ENCODE measurements at regions not wholly inside any gene's neighbourhood (a gene's known extent, or its start where the extent isn't known, plus 50 kb on each side); places are given as distances from the start of the nearest gene placed in this dataset.

DNA sequence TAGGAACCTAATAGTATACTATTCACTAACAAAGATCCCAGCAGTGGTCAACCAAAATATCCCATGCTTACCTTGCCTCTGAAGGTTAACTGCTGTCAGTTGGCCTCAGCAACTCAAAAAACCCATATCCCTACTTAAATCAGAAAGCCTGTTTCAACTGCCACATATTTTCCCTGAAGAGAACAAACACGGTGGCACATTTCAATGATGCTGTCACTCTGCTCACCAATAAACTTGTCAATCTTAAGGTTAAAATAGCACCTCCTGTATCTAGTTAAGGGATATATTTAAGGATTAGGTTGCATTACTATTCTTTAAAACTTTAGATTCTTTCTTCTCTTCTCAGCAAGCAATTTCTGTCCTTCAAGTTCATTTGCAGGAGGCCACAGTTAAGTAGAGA is 986.9 kb downstream of the CDH18 start:
- no peaks in the 10 kb centered on the region for H3K9me3 ChIP-seq (ENCODE audit: control insufficient read depth, low read length)
- H3K27me3 ChIP-seq (ENCODE audit: control insufficient read depth, insufficient read depth, low read length) = no peaks in the 10 kb centered on the region
- H3K36me3 ChIP-seq (ENCODE audit: control insufficient read depth, insufficient read depth, low read length) = no peaks in the 10 kb centered on the region
- H3K4me3 ChIP-seq (ENCODE audit: low read length) = no peak overlapping the region
- H3K4me1 ChIP-seq (ENCODE audit: control insufficient read depth, insufficient read depth, low read length) = no peaks in the 10 kb centered on the region
- no peak overlapping the region for H3K9ac ChIP-seq (ENCODE audit: low read length)

DNA sequence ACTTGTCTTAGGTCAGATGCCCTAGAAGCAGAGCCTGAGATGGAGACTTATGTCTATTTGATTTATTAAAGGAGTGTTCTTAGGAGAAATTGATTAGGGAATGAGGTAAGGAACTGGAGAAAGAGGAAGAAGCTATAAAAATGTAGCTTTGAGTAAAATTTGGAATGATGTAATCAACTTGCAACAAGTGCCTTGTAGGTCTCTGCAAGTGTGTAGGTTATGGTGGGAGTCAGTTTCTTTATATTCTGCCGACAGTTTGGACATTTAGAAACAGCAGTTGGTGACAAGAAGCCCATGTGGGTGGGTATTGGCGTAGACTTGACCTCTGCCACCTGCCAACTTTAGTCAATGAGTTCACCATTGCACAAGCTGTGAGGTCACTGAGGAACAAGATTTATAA is 986.5 kb downstream of the CDH18 start:
- H3K9ac ChIP-seq (ENCODE audit: low read length) = no peak overlapping the region
- H3K27me3 ChIP-seq (ENCODE audit: control insufficient read depth, insufficient read depth, low read length) = no peaks in the 10 kb centered on the region
- no peaks in the 10 kb centered on the region for H3K36me3 ChIP-seq (ENCODE audit: control insufficient read depth, insufficient read depth, low read length)
- no peaks in the 10 kb centered on the region for H3K9me3 ChIP-seq (ENCODE audit: control insufficient read depth, low read length)
- H3K4me3 ChIP-seq (ENCODE audit: low read length) = no peak overlapping the region
- no peaks in the 10 kb centered on the region for H3K4me1 ChIP-seq (ENCODE audit: control insufficient read depth, insufficient read depth, low read length)

DNA sequence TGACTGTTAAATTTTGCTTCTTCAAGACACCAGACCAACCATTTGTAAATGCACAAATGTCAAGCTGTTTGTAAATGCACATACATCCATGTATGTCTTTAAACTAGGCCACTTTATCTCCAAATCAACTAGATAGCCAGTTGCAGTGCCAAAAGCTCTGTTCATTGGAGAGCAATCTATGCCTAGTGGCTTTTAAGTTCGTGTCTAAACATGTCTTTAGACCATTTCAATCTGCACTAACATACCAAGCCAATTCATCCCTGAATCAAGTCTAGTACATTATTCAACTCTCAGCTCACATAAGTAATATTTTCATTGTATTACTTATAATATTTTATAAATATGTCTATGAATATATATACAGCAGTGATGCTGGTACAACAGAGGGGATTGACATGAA is 985.9 kb downstream of the CDH18 start:
- Histone ChIP-seq H3K4me1 (ENCODE audit: control insufficient read depth, insufficient read depth, low read length) (no peaks in the 10 kb centered on the region), H3K36me3 (ENCODE audit: control insufficient read depth, insufficient read depth, low read length) (no peaks in the 10 kb centered on the region), H3K9ac (ENCODE audit: low read length) (no peak overlapping the region), H3K27me3 (ENCODE audit: control insufficient read depth, insufficient read depth, low read length) (no peaks in the 10 kb centered on the region), H3K4me3 (ENCODE audit: low read length) (no peak overlapping the region), H3K9me3 (ENCODE audit: control insufficient read depth, low read length) (no peaks in the 10 kb centered on the region)

DNA sequence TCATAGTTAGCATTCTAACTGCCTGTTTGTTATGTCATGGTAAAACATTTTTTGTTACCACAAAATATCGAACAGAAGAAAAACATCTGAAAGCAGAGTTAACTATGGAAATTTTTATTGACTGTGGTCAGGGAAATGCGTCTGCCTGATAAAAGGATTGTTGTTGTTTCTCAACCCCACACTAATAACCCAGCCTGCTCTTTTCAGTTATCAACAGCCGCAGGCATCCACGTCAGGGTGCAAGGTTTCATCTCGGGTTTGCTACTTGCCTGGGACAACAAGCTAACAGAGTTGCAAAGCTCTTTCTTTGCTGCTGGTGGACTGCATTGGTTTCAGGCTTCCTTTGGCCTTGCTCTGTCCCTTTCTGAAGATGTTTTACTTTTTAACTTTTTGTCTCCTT is 969.2 kb downstream of the CDH18 start:
- H3K36me3 ChIP-seq (ENCODE audit: control insufficient read depth, insufficient read depth, low read length) = no peaks in the 10 kb centered on the region
- no peak overlapping the region for H3K9ac ChIP-seq (ENCODE audit: low read length)
- H3K4me3 ChIP-seq (ENCODE audit: low read length) = no peak overlapping the region
- no peaks in the 10 kb centered on the region for H3K9me3 ChIP-seq (ENCODE audit: control insufficient read depth, low read length)
- no peaks in the 10 kb centered on the region for H3K4me1 ChIP-seq (ENCODE audit: control insufficient read depth, insufficient read depth, low read length)
- no peaks in the 10 kb centered on the region for H3K27me3 ChIP-seq (ENCODE audit: control insufficient read depth, insufficient read depth, low read length)

DNA sequence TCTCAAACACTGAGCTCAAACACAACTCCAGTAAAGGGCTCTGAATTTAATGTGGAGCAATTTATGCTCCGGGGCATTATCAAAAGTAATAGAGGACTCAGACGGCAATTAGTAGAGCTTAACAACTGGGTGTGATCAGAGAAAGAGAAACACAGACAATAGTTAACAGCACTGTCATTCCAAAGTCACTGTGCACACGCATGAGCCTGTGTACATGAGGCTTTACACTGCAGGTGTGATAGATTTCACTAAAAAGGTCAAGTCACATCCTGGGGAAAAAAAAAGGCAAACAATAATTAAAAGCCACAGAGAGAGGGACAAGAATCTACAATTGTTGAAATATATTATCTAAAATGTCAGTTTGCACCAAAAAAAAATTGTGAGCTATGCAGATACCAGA is 956.5 kb downstream of the CDH18 start:
- no peak overlapping the region for H3K9ac ChIP-seq (ENCODE audit: low read length)
- no peaks in the 10 kb centered on the region for H3K27me3 ChIP-seq (ENCODE audit: control insufficient read depth, insufficient read depth, low read length)
- no peaks in the 10 kb centered on the region for H3K36me3 ChIP-seq (ENCODE audit: control insufficient read depth, insufficient read depth, low read length)
- H3K4me1 ChIP-seq (ENCODE audit: control insufficient read depth, insufficient read depth, low read length) = no peaks in the 10 kb centered on the region
- H3K4me3 ChIP-seq (ENCODE audit: low read length) = no peak overlapping the region
- no peaks in the 10 kb centered on the region for H3K9me3 ChIP-seq (ENCODE audit: control insufficient read depth, low read length)

DNA sequence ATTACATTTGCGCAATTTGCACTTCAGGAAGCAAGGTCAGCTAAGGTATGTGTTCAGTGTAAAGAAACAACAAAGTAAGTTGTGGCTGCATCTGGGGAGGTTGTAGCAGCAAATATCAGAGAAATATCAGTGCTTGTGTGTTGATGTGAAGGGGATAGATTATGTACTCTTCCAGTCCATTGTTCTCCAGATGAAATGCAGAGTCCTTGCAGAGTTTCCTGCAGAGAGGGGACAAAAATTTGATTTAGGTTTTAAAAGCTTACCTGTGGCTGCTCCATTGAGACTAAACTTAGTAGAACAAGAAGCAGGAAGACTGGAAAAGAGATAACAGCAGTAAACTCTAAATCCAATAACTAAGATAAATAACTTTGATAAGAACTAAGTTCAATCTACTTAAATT is 952.2 kb downstream of the CDH18 start:
- Histone ChIP-seq H3K9ac (ENCODE audit: low read length) (no peak overlapping the region), H3K27me3 (ENCODE audit: control insufficient read depth, insufficient read depth, low read length) (no peaks in the 10 kb centered on the region), H3K9me3 (ENCODE audit: control insufficient read depth, low read length) (no peaks in the 10 kb centered on the region), H3K36me3 (ENCODE audit: control insufficient read depth, insufficient read depth, low read length) (no peaks in the 10 kb centered on the region), H3K4me3 (ENCODE audit: low read length) (no peak overlapping the region), H3K4me1 (ENCODE audit: control insufficient read depth, insufficient read depth, low read length) (no peaks in the 10 kb centered on the region)

DNA sequence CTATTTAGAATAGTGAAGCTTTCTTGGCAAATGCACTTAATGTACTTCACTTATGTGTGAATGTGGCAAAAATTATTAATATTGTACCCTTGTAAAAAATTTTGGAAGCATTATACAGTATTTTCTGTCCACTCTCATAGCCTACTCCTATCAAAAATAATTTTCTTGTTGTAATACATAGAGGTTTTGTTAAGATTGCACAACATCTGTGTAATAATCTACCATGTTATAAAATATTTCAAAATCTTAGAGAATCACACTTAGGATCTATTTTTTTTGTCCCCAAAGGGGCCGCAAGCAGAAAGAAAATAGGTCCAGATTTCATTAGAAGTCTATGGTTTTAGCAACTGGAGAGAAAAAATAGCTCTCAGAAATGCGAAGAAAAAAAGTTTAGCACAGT is 945.9 kb downstream of the CDH18 start:
- Histone ChIP-seq H3K9ac (ENCODE audit: low read length) (no peak overlapping the region), H3K9me3 (ENCODE audit: control insufficient read depth, low read length) (no peaks in the 10 kb centered on the region), H3K4me3 (ENCODE audit: low read length) (no peak overlapping the region), H3K27me3 (ENCODE audit: control insufficient read depth, insufficient read depth, low read length) (no peaks in the 10 kb centered on the region), H3K36me3 (ENCODE audit: control insufficient read depth, insufficient read depth, low read length) (no peaks in the 10 kb centered on the region), H3K4me1 (ENCODE audit: control insufficient read depth, insufficient read depth, low read length) (no peaks in the 10 kb centered on the region)

DNA sequence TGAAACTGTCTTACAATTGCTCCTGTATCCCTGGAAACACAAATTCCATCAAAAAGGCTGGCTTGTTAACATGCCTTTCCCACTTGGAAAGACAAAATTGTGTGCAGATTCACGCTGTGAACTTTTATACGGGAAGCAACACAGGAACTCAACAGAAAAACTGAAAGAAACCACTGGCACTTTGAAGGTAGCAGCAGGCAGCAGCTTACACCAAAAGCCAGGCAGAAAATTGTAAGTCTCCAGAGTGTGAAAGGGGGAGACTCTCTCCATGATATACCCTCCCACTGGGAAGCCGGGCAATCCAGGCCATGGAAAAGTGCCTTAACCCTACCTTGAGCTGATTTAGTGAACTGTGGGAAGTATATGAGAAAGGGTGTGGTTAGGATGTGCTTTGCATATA is 943.7 kb downstream of the CDH18 start:
- no peaks in the 10 kb centered on the region for H3K36me3 ChIP-seq (ENCODE audit: control insufficient read depth, insufficient read depth, low read length)
- no peaks in the 10 kb centered on the region for H3K4me1 ChIP-seq (ENCODE audit: control insufficient read depth, insufficient read depth, low read length)
- no peak overlapping the region for H3K4me3 ChIP-seq (ENCODE audit: low read length)
- H3K9ac ChIP-seq (ENCODE audit: low read length) = no peak overlapping the region
- no peaks in the 10 kb centered on the region for H3K27me3 ChIP-seq (ENCODE audit: control insufficient read depth, insufficient read depth, low read length)
- no peaks in the 10 kb centered on the region for H3K9me3 ChIP-seq (ENCODE audit: control insufficient read depth, low read length)

DNA sequence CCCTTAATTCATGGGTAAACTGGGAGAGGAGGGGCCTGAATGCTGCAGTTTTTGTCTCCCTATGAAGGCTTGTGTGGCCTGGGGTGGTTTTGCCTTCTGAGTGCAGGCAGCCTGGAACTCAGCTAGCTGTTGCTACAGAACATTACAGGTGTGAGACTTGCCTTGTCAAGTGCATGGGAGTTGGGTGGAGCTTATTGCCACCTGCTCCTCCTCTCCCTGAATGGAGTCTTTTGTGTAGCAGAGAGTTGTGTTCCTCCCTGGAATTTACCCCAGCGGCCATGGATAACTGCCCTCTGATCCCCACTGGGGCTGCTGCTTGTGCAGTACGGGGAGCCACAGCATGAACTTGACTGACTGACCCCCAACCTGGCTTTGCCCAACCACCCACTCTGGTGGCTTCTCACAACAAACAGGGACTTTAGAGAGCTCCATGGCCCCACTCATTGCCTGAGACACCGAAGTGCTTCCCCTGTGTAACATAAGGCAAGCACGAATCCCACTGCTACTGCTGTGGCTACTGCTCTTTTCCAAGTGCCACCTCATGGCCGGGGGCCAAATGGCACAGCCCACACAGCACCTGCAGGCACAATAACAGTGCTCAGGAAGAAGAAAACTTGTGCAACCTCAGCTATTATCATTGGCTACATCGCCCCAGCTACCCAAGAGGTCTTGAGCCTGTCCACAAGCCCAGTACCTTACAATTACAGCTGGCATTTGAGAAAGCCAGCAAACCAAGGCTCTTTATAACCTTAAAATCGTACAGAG is 942.9 kb downstream of the CDH18 start:
- H3K27me3 ChIP-seq (ENCODE audit: control insufficient read depth, insufficient read depth, low read length) = no peaks in the 10 kb centered on the region
- H3K4me1 ChIP-seq (ENCODE audit: control insufficient read depth, insufficient read depth, low read length) = no peaks in the 10 kb centered on the region
- no peak overlapping the region for H3K4me3 ChIP-seq (ENCODE audit: low read length)
- H3K36me3 ChIP-seq (ENCODE audit: control insufficient read depth, insufficient read depth, low read length) = no peaks in the 10 kb centered on the region
- H3K9ac ChIP-seq (ENCODE audit: low read length) = no peak overlapping the region
- no peaks in the 10 kb centered on the region for H3K9me3 ChIP-seq (ENCODE audit: control insufficient read depth, low read length)

DNA sequence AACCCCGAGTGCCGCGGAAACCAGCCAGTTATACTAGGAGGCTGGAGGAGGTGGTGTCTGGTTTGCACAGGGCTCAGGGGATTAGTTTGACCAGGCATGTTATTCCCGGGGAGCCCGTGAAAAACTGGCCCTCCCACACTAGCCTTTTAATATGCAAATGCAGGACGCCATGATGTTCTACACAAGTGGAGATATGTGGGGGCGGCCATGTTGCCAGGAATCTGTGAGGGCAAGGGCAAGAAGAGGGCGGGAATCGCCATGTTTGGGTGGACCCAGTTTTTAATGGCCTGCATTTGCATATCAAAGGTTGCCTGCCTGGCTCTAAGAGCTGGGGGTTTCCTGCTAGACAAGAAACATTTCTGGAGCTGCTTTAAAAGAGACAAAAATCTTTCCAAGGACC is 940.7 kb downstream of the CDH18 start:
- no peaks in the 10 kb centered on the region for H3K4me1 ChIP-seq (ENCODE audit: control insufficient read depth, insufficient read depth, low read length)
- no peaks in the 10 kb centered on the region for H3K27me3 ChIP-seq (ENCODE audit: control insufficient read depth, insufficient read depth, low read length)
- H3K36me3 ChIP-seq (ENCODE audit: control insufficient read depth, insufficient read depth, low read length) = no peaks in the 10 kb centered on the region
- no peak overlapping the region for H3K9ac ChIP-seq (ENCODE audit: low read length)
- H3K9me3 ChIP-seq (ENCODE audit: control insufficient read depth, low read length) = no peaks in the 10 kb centered on the region
- H3K4me3 ChIP-seq (ENCODE audit: low read length) = no peak overlapping the region

DNA sequence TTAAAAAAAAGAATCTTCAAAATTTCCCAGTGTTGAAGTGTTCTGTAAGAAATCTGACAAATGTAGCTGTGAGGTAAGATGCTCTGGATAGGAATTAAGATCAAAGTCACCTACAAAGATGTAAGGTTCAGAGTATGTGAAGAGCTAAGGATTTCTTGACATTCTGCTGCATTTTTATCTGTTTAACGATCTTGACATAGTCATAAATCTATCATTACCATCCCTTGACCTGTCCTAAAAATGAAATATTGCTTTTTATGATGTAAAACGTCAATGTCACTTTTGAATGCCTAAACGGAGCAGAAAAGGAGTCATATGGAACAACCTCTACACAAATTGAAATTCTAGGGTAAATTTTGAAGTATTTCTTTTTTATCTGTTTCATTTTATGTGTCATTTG is 939.3 kb downstream of the CDH18 start:
- H3K4me3 ChIP-seq (ENCODE audit: low read length) = no peak overlapping the region
- no peaks in the 10 kb centered on the region for H3K27me3 ChIP-seq (ENCODE audit: control insufficient read depth, insufficient read depth, low read length)
- no peak overlapping the region for H3K9ac ChIP-seq (ENCODE audit: low read length)
- H3K36me3 ChIP-seq (ENCODE audit: control insufficient read depth, insufficient read depth, low read length) = no peaks in the 10 kb centered on the region
- H3K4me1 ChIP-seq (ENCODE audit: control insufficient read depth, insufficient read depth, low read length) = no peaks in the 10 kb centered on the region
- no peaks in the 10 kb centered on the region for H3K9me3 ChIP-seq (ENCODE audit: control insufficient read depth, low read length)

DNA sequence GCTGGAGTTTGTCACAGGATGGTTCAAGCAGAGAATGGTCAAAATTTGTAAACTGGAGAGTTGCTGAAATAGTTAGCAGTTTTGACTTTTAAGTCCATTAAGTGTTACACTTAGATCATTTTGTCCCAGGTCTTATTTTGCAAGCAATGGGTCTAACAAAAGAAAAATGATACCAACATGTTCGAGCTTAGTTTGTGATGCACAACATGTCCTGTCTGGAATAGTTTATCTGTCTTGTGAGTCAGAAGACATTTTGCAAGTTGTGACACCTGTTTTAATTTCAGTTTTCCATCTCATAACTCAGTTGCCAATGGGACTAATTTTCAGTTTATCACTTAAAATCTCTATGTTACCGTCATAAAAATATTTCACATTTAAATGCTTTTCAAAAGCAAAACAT is 929.8 kb downstream of the CDH18 start:
- Histone ChIP-seq H3K4me1 (ENCODE audit: control insufficient read depth, insufficient read depth, low read length) (no peaks in the 10 kb centered on the region), H3K4me3 (ENCODE audit: low read length) (no peak overlapping the region), H3K9me3 (ENCODE audit: control insufficient read depth, low read length) (no peaks in the 10 kb centered on the region), H3K9ac (ENCODE audit: low read length) (no peak overlapping the region), H3K36me3 (ENCODE audit: control insufficient read depth, insufficient read depth, low read length) (no peaks in the 10 kb centered on the region), H3K27me3 (ENCODE audit: control insufficient read depth, insufficient read depth, low read length) (no peaks in the 10 kb centered on the region)

DNA sequence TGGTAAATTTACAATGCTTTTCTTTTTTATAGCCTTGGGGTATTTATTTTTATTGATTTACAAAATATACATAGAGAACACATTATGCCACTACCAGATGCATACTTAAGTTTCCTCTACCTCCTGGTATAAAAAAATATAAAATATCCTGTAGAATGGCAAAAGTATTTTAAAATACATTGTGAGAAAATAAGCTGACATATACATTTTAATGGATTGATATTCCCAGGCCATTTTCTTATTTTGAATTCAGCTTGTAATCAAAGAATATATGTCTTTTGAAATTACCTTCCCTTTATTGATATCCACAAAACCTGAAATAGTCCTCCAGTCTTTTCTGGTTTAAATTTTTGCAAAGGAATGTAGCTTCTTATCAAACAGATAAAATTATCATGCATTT is 923.9 kb downstream of the CDH18 start:
- Histone ChIP-seq H3K4me3 (ENCODE audit: low read length) (no peak overlapping the region), H3K27me3 (ENCODE audit: control insufficient read depth, insufficient read depth, low read length) (no peaks in the 10 kb centered on the region), H3K9me3 (ENCODE audit: control insufficient read depth, low read length) (no peaks in the 10 kb centered on the region), H3K4me1 (ENCODE audit: control insufficient read depth, insufficient read depth, low read length) (no peaks in the 10 kb centered on the region), H3K36me3 (ENCODE audit: control insufficient read depth, insufficient read depth, low read length) (no peaks in the 10 kb centered on the region), H3K9ac (ENCODE audit: low read length) (no peak overlapping the region)

All from mucosa of stomach (tissue), 1 donor.